ENCODE measurements at regions not wholly inside any gene's neighbourhood (a gene's known extent, or its start where the extent isn't known, plus 50 kb on each side); places are given as distances from the start of the nearest gene placed in this dataset.

DNA sequence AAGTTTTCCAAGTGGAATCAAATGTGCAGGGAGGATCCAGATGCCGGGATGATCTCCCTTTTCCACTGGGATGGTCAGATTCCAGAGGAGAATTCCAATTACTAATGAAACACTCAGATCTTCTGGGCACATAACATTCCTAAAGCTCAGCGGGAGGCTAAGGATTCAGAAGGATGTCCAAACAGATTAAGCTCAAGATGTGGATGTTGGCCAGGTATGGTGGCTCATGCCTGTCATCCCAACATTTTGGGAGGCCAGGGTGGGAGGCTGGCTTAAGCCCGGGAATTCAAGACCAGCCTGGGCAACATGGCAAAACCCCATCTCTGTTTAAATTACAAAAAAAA, 62.0 kb upstream of the PNMA1 start:
- TF ChIP-seq ZSCAN16 (tag by site-specific recombination; IDR thresholded peaks at IDR 0.05) (no peak), ZBTB7A (tag by site-specific recombination; IDR thresholded peaks at IDR 0.05; ENCODE audit: low read depth) (no peak), ZNF121 (tag by site-specific recombination; IDR thresholded peaks at IDR 0.05) (no peak), ZNF274 (IDR thresholded peaks at IDR 0.05; ENCODE audit: low read length) (no peak), ZNF274 (tag by site-specific recombination; IDR thresholded peaks at IDR 0.05; ENCODE audit: borderline replicate concordance) (no peak), GFI1B (tag by site-specific recombination; IDR thresholded peaks at IDR 0.05) (no peak), YY1 (tag by site-specific recombination; IDR thresholded peaks at IDR 0.05) (no peak), ZNF155 (tag by site-specific recombination; IDR thresholded peaks at IDR 0.05) (no peak), ZNF324 (tag by site-specific recombination; IDR thresholded peaks at IDR 0.05) (no peak), GLIS2 (tag by site-specific recombination; IDR thresholded peaks at IDR 0.05) (no peak)
- TF ChIP-seq, protein P1, sequence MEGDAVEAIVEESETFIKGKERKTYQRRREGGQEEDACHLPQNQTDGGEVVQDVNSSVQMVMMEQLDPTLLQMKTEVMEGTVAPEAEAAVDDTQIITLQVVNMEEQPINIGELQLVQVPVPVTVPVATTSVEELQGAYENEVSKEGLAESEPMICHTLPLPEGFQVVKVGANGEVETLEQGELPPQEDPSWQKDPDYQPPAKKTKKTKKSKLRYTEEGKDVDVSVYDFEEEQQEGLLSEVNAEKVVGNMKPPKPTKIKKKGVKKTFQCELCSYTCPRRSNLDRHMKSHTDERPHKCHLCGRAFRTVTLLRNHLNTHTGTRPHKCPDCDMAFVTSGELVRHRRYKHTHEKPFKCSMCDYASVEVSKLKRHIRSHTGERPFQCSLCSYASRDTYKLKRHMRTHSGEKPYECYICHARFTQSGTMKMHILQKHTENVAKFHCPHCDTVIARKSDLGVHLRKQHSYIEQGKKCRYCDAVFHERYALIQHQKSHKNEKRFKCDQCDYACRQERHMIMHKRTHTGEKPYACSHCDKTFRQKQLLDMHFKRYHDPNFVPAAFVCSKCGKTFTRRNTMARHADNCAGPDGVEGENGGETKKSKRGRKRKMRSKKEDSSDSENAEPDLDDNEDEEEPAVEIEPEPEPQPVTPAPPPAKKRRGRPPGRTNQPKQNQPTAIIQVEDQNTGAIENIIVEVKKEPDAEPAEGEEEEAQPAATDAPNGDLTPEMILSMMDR (tag by site-specific recombination; IDR thresholded peaks at IDR 0.05) = no peak
- TF ChIP-seq, protein P2, sequence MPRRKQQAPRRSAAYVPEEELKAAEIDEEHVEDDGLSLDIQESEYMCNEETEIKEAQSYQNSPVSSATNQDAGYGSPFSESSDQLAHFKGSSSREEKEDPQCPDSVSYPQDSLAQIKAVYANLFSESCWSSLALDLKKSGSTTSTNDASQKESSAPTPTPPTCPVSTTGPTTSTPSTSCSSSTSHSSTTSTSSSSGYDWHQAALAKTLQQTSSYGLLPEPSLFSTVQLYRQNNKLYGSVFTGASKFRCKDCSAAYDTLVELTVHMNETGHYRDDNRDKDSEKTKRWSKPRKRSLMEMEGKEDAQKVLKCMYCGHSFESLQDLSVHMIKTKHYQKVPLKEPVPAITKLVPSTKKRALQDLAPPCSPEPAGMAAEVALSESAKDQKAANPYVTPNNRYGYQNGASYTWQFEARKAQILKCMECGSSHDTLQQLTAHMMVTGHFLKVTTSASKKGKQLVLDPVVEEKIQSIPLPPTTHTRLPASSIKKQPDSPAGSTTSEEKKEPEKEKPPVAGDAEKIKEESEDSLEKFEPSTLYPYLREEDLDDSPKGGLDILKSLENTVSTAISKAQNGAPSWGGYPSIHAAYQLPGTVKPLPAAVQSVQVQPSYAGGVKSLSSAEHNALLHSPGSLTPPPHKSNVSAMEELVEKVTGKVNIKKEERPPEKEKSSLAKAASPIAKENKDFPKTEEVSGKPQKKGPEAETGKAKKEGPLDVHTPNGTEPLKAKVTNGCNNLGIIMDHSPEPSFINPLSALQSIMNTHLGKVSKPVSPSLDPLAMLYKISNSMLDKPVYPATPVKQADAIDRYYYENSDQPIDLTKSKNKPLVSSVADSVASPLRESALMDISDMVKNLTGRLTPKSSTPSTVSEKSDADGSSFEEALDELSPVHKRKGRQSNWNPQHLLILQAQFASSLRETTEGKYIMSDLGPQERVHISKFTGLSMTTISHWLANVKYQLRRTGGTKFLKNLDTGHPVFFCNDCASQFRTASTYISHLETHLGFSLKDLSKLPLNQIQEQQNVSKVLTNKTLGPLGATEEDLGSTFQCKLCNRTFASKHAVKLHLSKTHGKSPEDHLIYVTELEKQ (tag by site-specific recombination; IDR thresholded peaks at IDR 0.05; ENCODE audit: borderline replicate concordance) = no peak
- TF ChIP-seq, protein P3, sequence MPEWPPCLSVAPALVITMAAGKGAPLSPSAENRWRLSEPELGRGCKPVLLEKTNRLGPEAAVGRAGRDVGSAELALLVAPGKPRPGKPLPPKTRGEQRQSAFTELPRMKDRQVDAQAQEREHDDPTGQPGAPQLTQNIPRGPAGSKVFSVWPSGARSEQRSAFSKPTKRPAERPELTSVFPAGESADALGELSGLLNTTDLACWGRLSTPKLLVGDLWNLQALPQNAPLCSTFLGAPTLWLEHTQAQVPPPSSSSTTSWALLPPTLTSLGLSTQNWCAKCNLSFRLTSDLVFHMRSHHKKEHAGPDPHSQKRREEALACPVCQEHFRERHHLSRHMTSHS (tag by site-specific recombination; IDR thresholded peaks at IDR 0.05) = no peak
